Osteoblast (primary cell): ENCODE measurements at regions not wholly inside any gene's neighbourhood (a gene's known extent, or its start where the extent isn't known, plus 50 kb on each side); places are given as distances from the start of the nearest gene placed in this dataset.

ENCODE experiments used
- DNase-seq: peaks from one replicate; pipeline ENCODE4 v3.0.0; 2011; ENCODE audit warnings: low spot score, mixed read lengths; ENCODE audit not compliant: insufficient read length; ENCODE audit errors: missing footprints
- H2AFZ ChIP-seq: 2 replicates; pipeline ENCODE4 v1.6.0; 2011; ENCODE audit warnings: mild to moderate bottlenecking, low read length
- H3K27ac ChIP-seq: 2 replicates; pipeline ENCODE4 v1.5.1; 2011; ENCODE audit warnings: mild to moderate bottlenecking, low read depth, low read length, moderate library complexity
- H3K27me3 ChIP-seq: 2 replicates; pipeline ENCODE4 v1.6.0; 2012; ENCODE audit warnings: mild to moderate bottlenecking, control low read depth, inconsistent platforms, low read length, moderate library complexity; ENCODE audit not compliant: insufficient read depth
- H3K36me3 ChIP-seq: 2 replicates; pipeline ENCODE4 v1.5.1; 2011; ENCODE audit warnings: mild to moderate bottlenecking, low read length, control low read depth, moderate library complexity; ENCODE audit not compliant: insufficient read depth
- H3K4me1 ChIP-seq: 2 replicates; pipeline ENCODE4 v1.5.1; 2011; ENCODE audit warnings: mild to moderate bottlenecking, low read length, control low read depth, moderate library complexity; ENCODE audit not compliant: insufficient read depth
- H3K4me2 ChIP-seq: 2 replicates; pipeline ENCODE4 v1.6.0; 2011; ENCODE audit warnings: mild to moderate bottlenecking, low read length; ENCODE audit not compliant: insufficient read depth
- H3K4me3 ChIP-seq: fragments of 200-600 bp; sonication (generic); 3 replicates; pipeline ENCODE4 v1.5.1; 2012; ENCODE audit warnings: mild to moderate bottlenecking, low read length, inconsistent platforms; ENCODE audit not compliant: insufficient read depth
- H3K79me2 ChIP-seq: 2 replicates; pipeline ENCODE4 v1.6.0; 2012; ENCODE audit warnings: mild to moderate bottlenecking, low read length, control low read depth, inconsistent platforms; ENCODE audit not compliant: insufficient read depth
- H3K9me3 ChIP-seq: 2 replicates; pipeline ENCODE4 v1.5.1; 2011; ENCODE audit warnings: low read depth, low read length, control low read depth
- H4K20me1 ChIP-seq: 2 replicates; pipeline ENCODE4 v1.6.0; 2012; ENCODE audit warnings: mild to moderate bottlenecking, low read length, control low read depth; ENCODE audit not compliant: insufficient read depth
- CTCF ChIP-seq: IDR thresholded peaks from 2 replicates; pipeline ENCODE4 v1.5.1; 2011; ENCODE audit warnings: mild to moderate bottlenecking, low read depth, low read length, moderate library complexity; ENCODE audit errors: extremely low read depth

GRCh38 chr5:122256388-122256787 lies 55.6 kb upstream of the SNCAIP start:
- Histone ChIP-seq H3K9me3 (peaks cover 3% of the 10 kb centered on the region), H3K36me3 (no peaks in the 10 kb centered on the region), H2AFZ (no peak overlapping the region), H3K27ac (no peak overlapping the region), H3K79me2 (no peaks in the 10 kb centered on the region), H3K4me1 (peaks cover 14% of the 10 kb centered on the region), H3K27me3 (no peaks in the 10 kb centered on the region), H4K20me1 (no peaks in the 10 kb centered on the region), H3K4me2 (no peak overlapping the region), H3K4me3 (no peak overlapping the region)
- no peak for TF ChIP-seq CTCF
- DNase-seq = no peak

GRCh38 chr5:122257000-122257399 lies 55.0 kb upstream of the SNCAIP start:
- no peak overlapping the region for H2AFZ ChIP-seq
- no peaks in the 10 kb centered on the region for H3K79me2 ChIP-seq
- H4K20me1 ChIP-seq = no peaks in the 10 kb centered on the region
- H3K9me3 ChIP-seq = peaks cover 3% of the 10 kb centered on the region
- TF ChIP-seq CTCF = no peak
- no peaks in the 10 kb centered on the region for H3K36me3 ChIP-seq
- H3K4me2 ChIP-seq = no peak overlapping the region
- H3K4me1 ChIP-seq = peaks cover 17% of the 10 kb centered on the region
- DNase-seq = no peak
- H3K27ac ChIP-seq = no peak overlapping the region
- no peaks in the 10 kb centered on the region for H3K27me3 ChIP-seq
- H3K4me3 ChIP-seq = no peak overlapping the region

- H3K4me2 ChIP-seq = no peak overlapping the region
- H3K27me3 ChIP-seq = no peaks in the 10 kb centered on the region
- H4K20me1 ChIP-seq = no peaks in the 10 kb centered on the region
- no peak for DNase-seq
- no peak overlapping the region for H2AFZ ChIP-seq
- peaks cover 30% of the 10 kb centered on the region for H3K4me1 ChIP-seq
- H3K9me3 ChIP-seq = peaks cover 3% of the 10 kb centered on the region
- TF ChIP-seq CTCF = no peak
- H3K27ac ChIP-seq = no peak overlapping the region
- H3K36me3 ChIP-seq = no peaks in the 10 kb centered on the region
- no peak overlapping the region for H3K4me3 ChIP-seq
- H3K79me2 ChIP-seq = no peaks in the 10 kb centered on the region
These were observed 53.8 kb upstream of the SNCAIP start for GRCh38 chr5:122258241-122258640.

GRCh38 chr5:122258840-122259239 lies 53.2 kb upstream of the SNCAIP start:
- Histone ChIP-seq H3K4me3 (no peak overlapping the region), H3K9me3 (peaks cover 3% of the 10 kb centered on the region), H3K4me2 (no peak overlapping the region), H3K36me3 (no peaks in the 10 kb centered on the region), H3K4me1 (peaks cover 36% of the 10 kb centered on the region), H3K27ac (no peak overlapping the region), H3K79me2 (no peaks in the 10 kb centered on the region), H3K27me3 (no peaks in the 10 kb centered on the region), H4K20me1 (no peaks in the 10 kb centered on the region), H2AFZ (no peak overlapping the region)
- no peak for DNase-seq
- no peak for TF ChIP-seq CTCF
